HG02981 (cell line): ENCODE measurements at regions not wholly inside any gene's neighbourhood (a gene's known extent, or its start where the extent isn't known, plus 50 kb on each side); places are given as distances from the start of the nearest gene placed in this dataset.

Experiments used
- ATAC-seq: cut with Tn5 transposase; IDR thresholded peaks from one replicate; pipeline ENCODE4 v1.9.1; 2021; ENCODE audit warnings: mild to moderate bottlenecking, moderate library complexity; ENCODE audit not compliant: unreplicated experiment

DNA sequence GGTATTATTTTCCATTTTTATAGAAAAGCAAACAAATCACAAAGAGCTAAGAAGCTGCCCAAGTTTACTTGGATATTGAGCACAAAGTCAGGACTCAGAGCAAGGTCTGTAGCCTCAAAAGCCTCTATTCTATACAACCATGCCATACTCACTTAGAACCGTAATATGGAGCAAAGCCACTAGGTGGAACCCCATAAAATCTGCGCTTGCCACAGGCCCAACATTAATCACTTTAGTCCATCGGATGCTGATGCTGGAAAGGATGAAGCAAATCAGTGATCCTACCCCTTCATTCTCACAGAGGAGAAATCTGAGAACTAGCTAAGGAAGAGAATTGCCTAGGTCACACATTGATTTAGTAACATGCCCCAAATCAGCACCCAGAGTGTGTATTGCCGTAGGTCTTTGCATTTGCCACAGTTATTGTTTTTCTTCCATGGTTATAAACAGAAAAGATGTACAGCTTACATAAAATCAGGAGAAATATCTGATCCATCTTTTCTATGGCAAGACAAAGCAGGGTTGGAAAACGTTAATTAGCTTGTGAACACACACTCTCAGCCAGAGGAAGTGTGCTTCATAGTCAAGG lies 56.7 kb upstream of the RAB38 start:
- peak; percentile 96 for ATAC-seq

DNA sequence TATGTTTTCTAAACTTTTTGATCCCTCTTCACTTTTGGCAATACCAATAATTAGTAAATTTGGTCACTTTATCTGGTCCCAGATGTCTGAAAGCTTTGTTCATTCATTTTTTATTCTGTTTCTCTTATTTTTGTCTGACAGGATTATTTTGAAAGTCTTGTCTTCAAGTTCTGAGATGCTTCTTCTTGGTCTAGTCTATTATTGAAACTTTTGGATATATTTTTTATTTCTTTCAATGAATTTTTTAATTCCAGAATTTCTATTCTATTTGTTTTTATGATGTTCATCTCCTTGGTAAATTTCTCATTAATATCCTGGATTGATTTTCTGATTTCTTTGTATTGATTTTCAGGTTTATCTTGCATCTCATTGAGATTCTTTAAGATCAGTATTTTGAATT lies 54.1 kb upstream of the RAB38 start:
- no peak for ATAC-seq
